Bronchial epithelial cell (primary cell): ENCODE measurements at regions not wholly inside any gene's neighbourhood (a gene's known extent, or its start where the extent isn't known, plus 50 kb on each side); places are given as distances from the start of the nearest gene placed in this dataset.
A peak's percentile ranks its signal among the peaks of the same experiment; 100 is the strongest.

ENCODE experiments used
- DNase-seq: peaks from one replicate; pipeline ENCODE4 v3.0.0-alpha.2; 2010; ENCODE audit warnings: low read depth
- FAIRE-seq: peaks from 2 replicates; lab custom pipeline; 2011; peaks lifted over from hg19 to GRCh38; lab: Jason Lieb, UNC
- H3K27me3 ChIP-seq: 2 replicates; pipeline ENCODE4 v1.5.1; 2011; ENCODE audit warnings: low read length; ENCODE audit not compliant: control insufficient read depth, insufficient read depth
- H3K36me3 ChIP-seq: 2 replicates; pipeline ENCODE4 v1.5.1; 2011; ENCODE audit warnings: low read length; ENCODE audit not compliant: control insufficient read depth, insufficient read depth
- H3K4me3 ChIP-seq: 2 replicates; pipeline ENCODE4 v1.5.1; 2011; ENCODE audit warnings: mild to moderate bottlenecking, low read depth, low read length, control low read depth
- TF ChIP-seq, protein P1 (sequence below): IDR thresholded peaks from 2 replicates; pipeline ENCODE4 v1.5.1; 2011; ENCODE audit warnings: mild to moderate bottlenecking, moderate library complexity, low read length, control low read depth, inconsistent platforms; ENCODE audit not compliant: insufficient read depth, severe bottlenecking

DNA sequence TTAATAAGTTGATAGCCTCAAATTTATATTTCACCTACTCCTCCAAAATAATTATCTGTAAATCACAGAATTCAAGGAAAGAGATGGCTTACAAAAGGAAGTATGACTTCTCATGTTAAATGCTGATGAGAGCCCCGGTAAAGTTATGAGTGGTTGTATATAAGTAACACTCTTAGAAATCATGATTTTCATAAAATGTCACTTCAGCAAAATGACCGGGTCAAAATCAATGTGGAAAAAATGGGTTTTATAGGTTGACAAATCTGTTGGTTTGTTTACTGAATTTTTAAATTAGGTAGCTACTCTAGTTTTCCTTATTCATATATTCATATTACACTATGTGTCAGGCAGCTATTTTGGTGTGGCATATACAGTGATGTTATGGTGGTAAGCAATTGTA is 1131.0 kb downstream of the TAF11L14 start:
- Histone ChIP-seq H3K36me3 (no peaks in the 10 kb centered on the region), H3K27me3 (no peaks in the 10 kb centered on the region), H3K4me3 (no peak overlapping the region)
- TF ChIP-seq, protein P1, sequence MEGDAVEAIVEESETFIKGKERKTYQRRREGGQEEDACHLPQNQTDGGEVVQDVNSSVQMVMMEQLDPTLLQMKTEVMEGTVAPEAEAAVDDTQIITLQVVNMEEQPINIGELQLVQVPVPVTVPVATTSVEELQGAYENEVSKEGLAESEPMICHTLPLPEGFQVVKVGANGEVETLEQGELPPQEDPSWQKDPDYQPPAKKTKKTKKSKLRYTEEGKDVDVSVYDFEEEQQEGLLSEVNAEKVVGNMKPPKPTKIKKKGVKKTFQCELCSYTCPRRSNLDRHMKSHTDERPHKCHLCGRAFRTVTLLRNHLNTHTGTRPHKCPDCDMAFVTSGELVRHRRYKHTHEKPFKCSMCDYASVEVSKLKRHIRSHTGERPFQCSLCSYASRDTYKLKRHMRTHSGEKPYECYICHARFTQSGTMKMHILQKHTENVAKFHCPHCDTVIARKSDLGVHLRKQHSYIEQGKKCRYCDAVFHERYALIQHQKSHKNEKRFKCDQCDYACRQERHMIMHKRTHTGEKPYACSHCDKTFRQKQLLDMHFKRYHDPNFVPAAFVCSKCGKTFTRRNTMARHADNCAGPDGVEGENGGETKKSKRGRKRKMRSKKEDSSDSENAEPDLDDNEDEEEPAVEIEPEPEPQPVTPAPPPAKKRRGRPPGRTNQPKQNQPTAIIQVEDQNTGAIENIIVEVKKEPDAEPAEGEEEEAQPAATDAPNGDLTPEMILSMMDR, result no peak
- FAIRE-seq (no peak), DNase-seq (no peak)

DNA sequence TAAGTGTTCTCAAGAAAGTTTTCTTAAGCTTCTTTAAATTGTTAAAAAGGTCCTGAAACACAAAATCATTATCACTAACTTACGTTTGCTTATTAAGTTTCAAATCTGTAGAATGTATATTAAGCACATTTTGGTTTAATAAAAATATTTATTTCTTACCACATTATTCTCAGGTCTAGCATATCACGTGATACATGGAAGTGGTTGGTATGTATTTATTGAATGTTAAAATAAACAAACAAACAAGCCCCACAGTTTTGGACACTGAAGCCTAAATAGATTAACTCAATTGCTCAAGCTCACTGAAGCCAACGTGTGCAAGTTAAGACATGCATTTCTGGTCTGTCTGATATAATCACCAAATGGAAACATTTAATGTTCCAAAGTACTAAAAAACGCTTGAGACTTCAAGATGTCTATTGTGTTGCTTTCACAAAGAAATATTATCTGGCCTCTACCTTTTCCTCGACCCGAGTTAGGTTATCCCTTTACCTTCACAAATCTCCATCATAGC is 1136.9 kb downstream of the TAF11L14 start:
- no peak overlapping the region for H3K4me3 ChIP-seq
- no peak for FAIRE-seq

DNA sequence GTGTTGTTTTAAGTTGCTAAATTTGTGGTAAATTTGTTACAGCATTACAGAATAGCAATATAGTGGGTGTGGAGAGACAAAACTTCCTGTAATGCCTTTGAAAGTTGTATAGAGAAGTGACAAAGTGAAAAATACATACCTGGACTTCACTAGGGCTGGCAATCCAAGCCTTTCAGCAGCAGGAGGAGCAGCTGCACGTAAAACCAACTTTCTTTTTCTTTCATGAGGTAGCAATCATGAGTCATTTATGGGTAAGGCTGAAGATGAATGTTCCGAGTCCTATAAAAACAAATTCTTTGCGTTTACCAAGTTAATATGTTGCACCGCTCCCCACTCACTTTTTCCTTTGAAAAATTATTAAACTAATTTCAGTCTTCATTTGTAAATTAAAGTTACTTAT is 1138.2 kb downstream of the TAF11L14 start:
- Histone ChIP-seq H3K27me3 (no peaks in the 10 kb centered on the region), H3K36me3 (no peaks in the 10 kb centered on the region), H3K4me3 (no peak overlapping the region)
- peak; percentile 77 for DNase-seq
- no peak for FAIRE-seq
- TF ChIP-seq, protein P1, result peak; percentile 64

More for the DNA sequence above, 1136.9 kb downstream of the TAF11L14 start:
- TF ChIP-seq, protein P1, result no peak
- H3K36me3 ChIP-seq, result no peaks in the 10 kb centered on the region
- H3K27me3 ChIP-seq, result no peaks in the 10 kb centered on the region
- DNase-seq, result peak; percentile 58

DNA sequence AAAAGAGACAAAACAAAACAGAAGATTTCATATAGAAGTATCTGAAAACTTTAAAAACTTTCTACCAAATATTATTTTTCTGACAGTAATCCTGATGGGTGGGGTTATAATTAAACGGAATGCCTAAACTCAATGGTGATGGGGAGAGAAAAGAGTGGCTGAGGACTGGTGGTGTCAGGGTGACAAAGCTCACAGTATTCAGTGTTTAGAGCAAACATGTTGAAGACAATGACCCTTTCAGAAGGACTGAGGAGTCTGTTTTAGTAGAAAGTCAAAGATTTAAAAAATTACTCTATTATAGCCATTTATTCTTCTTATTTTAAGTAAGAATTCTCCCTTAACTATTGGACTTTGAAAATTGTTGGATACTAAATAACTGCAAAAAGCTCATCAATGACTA is 1144.0 kb downstream of the TAF11L14 start:
- TF ChIP-seq, protein P1, result no peak
- FAIRE-seq (no peak), DNase-seq (no peak)
- H3K4me3 ChIP-seq, result no peak overlapping the region
- H3K27me3 ChIP-seq, result no peaks in the 10 kb centered on the region
- no peaks in the 10 kb centered on the region for H3K36me3 ChIP-seq

DNA sequence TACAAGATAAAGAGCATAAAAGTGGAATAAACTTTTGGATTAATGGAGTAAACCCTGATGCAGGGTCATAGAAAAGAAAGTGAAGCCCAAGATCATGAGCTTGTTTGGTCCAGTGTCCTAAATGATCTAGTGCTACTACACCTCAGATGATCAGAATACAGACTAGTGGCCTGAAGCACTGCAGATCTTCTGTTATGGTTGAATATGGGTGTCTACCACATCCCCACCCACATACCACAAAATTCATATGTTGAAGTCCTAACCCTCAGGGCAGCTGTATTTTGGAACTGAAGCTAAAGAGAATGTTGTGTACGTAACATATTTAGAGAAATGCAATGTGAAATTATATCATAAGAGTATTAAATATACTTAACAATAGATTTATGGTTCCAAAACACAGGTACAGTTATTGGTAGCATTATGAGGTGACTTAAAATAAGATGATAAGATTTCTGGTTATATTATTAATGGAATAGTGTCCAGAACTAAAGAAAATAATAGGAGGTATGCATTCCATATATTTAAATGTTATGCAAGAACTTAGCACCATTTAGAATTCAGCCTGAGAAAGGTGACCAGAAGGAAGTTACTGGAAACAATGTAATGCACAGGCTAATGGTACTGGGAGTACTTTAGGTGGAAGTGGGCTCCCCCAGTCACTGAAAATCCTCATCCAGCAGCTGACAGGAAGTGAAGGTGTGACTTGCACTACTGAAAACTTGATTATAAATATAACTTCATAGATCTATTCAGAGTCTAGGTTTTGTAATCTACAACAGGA is 1155.1 kb downstream of the TAF11L14 start:
- TF ChIP-seq, protein P1, result no peak
- Histone ChIP-seq H3K36me3 (no peaks in the 10 kb centered on the region), H3K27me3 (no peaks in the 10 kb centered on the region), H3K4me3 (no peak overlapping the region)
- DNase-seq, result no peak
- FAIRE-seq, result no peak

DNA sequence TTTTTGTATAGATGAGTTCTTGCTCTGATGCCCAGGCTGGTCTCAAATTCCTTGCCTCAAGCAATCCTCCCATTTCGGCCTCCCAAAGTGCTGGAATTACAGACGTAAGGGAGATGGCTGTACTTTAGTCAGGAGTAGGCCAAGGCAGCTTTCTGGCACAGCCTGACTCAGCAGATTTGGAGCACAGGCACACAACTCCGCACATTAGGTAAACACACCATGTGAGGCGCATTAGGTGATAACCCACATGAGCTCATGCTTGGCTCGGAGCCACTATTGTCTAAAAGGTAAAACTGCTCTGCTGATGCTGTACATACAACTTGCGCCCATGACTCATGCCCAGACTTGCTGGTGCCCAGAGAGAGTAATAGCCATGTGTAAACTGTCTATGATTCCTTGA is 1157.9 kb downstream of the TAF11L14 start:
- peak; percentile 99 for DNase-seq
- H3K36me3 ChIP-seq, result no peaks in the 10 kb centered on the region
- TF ChIP-seq, protein P1, result no peak
- peak; percentile 98 for FAIRE-seq
- H3K27me3 ChIP-seq, result no peaks in the 10 kb centered on the region
- H3K4me3 ChIP-seq, result no peak overlapping the region
